Osteoblast (primary cell): ENCODE measurements at regions not wholly inside any gene's neighbourhood (a gene's known extent, or its start where the extent isn't known, plus 50 kb on each side); places are given as distances from the start of the nearest gene placed in this dataset.

Source experiments
- DNase-seq: peaks from one replicate; pipeline ENCODE4 v3.0.0; 2011; ENCODE audit warnings: low spot score, mixed read lengths; ENCODE audit not compliant: insufficient read length; ENCODE audit errors: missing footprints
- H2AFZ ChIP-seq: 2 replicates; pipeline ENCODE4 v1.6.0; 2011; ENCODE audit warnings: mild to moderate bottlenecking, low read length
- H3K27ac ChIP-seq: 2 replicates; pipeline ENCODE4 v1.5.1; 2011; ENCODE audit warnings: mild to moderate bottlenecking, low read depth, low read length, moderate library complexity
- H3K27me3 ChIP-seq: 2 replicates; pipeline ENCODE4 v1.6.0; 2012; ENCODE audit warnings: mild to moderate bottlenecking, control low read depth, inconsistent platforms, low read length, moderate library complexity; ENCODE audit not compliant: insufficient read depth
- H3K36me3 ChIP-seq: 2 replicates; pipeline ENCODE4 v1.5.1; 2011; ENCODE audit warnings: mild to moderate bottlenecking, low read length, control low read depth, moderate library complexity; ENCODE audit not compliant: insufficient read depth
- H3K4me1 ChIP-seq: 2 replicates; pipeline ENCODE4 v1.5.1; 2011; ENCODE audit warnings: mild to moderate bottlenecking, low read length, control low read depth, moderate library complexity; ENCODE audit not compliant: insufficient read depth
- H3K4me2 ChIP-seq: 2 replicates; pipeline ENCODE4 v1.6.0; 2011; ENCODE audit warnings: mild to moderate bottlenecking, low read length; ENCODE audit not compliant: insufficient read depth
- H3K4me3 ChIP-seq: fragments of 200-600 bp; sonication (generic); 3 replicates; pipeline ENCODE4 v1.5.1; 2012; ENCODE audit warnings: mild to moderate bottlenecking, low read length, inconsistent platforms; ENCODE audit not compliant: insufficient read depth
- H3K79me2 ChIP-seq: 2 replicates; pipeline ENCODE4 v1.6.0; 2012; ENCODE audit warnings: mild to moderate bottlenecking, low read length, control low read depth, inconsistent platforms; ENCODE audit not compliant: insufficient read depth
- H3K9me3 ChIP-seq: 2 replicates; pipeline ENCODE4 v1.5.1; 2011; ENCODE audit warnings: low read depth, low read length, control low read depth
- H4K20me1 ChIP-seq: 2 replicates; pipeline ENCODE4 v1.6.0; 2012; ENCODE audit warnings: mild to moderate bottlenecking, low read length, control low read depth; ENCODE audit not compliant: insufficient read depth
- TF ChIP-seq, protein P1 (sequence below): IDR thresholded peaks from 2 replicates; pipeline ENCODE4 v1.5.1; 2011; ENCODE audit warnings: mild to moderate bottlenecking, low read depth, low read length, moderate library complexity; ENCODE audit errors: extremely low read depth

DNA sequence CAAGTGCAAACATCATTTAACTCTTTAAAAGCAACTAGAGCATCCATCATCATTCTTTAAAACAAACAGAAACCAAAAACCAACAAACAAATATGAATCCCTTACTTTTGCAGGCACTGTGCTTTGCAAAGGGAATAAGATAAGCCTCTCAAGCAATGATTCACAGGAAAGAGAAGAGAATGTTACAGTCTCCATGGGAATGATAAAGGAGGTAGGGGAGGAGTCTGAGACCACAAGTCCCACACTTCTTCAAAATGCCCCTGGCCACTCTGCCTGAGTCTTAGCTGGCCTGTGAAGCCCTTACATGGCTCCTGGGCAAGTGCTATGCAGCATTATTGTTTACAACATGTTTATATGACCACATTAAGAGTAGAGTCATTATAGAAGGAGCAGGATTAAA lies 257.7 kb upstream of the MARCKS start:
- no peaks in the 10 kb centered on the region for H4K20me1 ChIP-seq
- H3K36me3 ChIP-seq: no peaks in the 10 kb centered on the region
- H3K4me1 ChIP-seq: peaks cover 24% of the 10 kb centered on the region
- no peak overlapping the region for H3K27ac ChIP-seq
- no peaks in the 10 kb centered on the region for H3K9me3 ChIP-seq
- DNase-seq: no peak
- H3K79me2 ChIP-seq: no peaks in the 10 kb centered on the region
- no peaks in the 10 kb centered on the region for H3K27me3 ChIP-seq
- TF ChIP-seq, protein P1, sequence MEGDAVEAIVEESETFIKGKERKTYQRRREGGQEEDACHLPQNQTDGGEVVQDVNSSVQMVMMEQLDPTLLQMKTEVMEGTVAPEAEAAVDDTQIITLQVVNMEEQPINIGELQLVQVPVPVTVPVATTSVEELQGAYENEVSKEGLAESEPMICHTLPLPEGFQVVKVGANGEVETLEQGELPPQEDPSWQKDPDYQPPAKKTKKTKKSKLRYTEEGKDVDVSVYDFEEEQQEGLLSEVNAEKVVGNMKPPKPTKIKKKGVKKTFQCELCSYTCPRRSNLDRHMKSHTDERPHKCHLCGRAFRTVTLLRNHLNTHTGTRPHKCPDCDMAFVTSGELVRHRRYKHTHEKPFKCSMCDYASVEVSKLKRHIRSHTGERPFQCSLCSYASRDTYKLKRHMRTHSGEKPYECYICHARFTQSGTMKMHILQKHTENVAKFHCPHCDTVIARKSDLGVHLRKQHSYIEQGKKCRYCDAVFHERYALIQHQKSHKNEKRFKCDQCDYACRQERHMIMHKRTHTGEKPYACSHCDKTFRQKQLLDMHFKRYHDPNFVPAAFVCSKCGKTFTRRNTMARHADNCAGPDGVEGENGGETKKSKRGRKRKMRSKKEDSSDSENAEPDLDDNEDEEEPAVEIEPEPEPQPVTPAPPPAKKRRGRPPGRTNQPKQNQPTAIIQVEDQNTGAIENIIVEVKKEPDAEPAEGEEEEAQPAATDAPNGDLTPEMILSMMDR: no peak
- no peak overlapping the region for H3K4me2 ChIP-seq
- no peak overlapping the region for H3K4me3 ChIP-seq
- no peak overlapping the region for H2AFZ ChIP-seq

DNA sequence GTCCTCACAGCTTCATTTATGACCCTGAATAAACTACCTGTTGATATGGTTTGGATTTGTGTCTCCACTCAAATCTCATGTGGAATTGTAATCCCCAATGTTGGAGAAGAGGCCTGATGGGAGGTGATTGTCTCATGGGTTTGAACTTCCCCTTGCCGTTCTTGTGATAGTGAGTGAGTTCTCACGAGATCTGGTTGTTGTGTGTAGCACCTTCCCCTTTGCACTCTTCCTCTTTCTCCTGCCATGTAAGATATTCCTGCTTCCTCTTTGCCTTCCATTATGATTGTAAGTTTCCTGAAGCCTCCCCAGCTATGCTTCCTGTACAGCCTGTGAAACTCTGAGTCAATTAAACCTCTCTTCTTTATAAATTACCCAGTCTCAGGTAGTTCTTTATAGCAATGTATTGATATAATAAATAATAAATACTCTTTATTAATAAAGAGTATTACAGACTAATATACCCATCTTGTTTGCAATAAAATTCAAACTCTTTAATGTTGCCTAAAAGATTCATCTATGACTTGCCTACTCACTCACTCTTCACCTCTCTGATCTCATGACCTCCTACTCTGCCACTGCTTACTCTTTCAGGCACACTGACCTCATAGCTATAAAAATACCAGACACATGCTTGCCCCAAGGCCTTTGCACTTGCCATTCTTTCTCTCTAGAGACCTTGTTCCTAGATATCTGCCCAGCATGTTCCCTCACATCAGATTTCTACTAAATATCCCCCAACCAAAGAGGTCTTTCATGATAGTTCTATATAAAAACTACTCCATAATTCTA lies 256.4 kb upstream of the MARCKS start:
- H3K4me2 ChIP-seq: no peak overlapping the region
- peaks cover 20% of the 10 kb centered on the region for H3K4me1 ChIP-seq
- H2AFZ ChIP-seq: no peak overlapping the region
- TF ChIP-seq, protein P1: no peak
- no peaks in the 10 kb centered on the region for H3K79me2 ChIP-seq
- no peaks in the 10 kb centered on the region for H4K20me1 ChIP-seq
- H3K36me3 ChIP-seq: no peaks in the 10 kb centered on the region
- no peak for DNase-seq
- no peak overlapping the region for H3K4me3 ChIP-seq
- no peaks in the 10 kb centered on the region for H3K9me3 ChIP-seq
- no peaks in the 10 kb centered on the region for H3K27me3 ChIP-seq
- no peak overlapping the region for H3K27ac ChIP-seq

DNA sequence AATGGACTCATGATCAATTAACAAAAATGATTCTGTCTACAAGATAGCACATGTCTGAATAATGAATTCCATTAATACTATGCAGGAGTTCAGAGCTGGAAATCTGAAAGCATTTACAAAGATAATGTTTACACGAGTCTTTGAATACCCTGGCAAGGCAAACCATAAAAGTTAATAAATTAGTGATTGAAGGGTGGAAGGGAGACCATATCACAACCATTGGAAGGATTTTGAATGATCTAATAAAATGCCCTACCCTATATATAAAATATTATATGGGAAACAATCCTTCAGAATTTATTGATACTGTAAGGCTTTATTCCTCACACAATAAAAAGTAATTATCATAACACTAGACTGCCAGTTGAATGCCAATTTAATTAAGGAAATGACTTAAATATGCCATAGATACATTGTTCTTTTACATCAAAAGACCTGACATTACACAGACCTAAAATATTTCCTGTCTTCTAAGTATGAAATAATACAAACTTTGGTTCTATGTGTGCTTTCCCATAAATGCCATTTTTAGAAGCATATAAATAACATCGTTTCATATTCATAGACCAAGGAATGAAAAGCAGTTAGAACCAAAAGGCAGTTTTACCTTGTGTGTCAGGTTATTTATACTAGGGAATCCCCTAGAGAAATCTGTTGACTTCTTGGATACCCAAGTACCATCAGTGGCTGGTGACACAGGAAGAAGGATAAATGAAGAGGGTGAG lies 249.2 kb upstream of the MARCKS start:
- Histone ChIP-seq H4K20me1 (no peaks in the 10 kb centered on the region), H2AFZ (no peak overlapping the region), H3K9me3 (no peaks in the 10 kb centered on the region), H3K4me1 (no peaks in the 10 kb centered on the region), H3K27ac (no peak overlapping the region), H3K27me3 (no peaks in the 10 kb centered on the region), H3K36me3 (no peaks in the 10 kb centered on the region), H3K4me2 (no peak overlapping the region), H3K4me3 (no peak overlapping the region), H3K79me2 (no peaks in the 10 kb centered on the region)
- no peak for DNase-seq
- TF ChIP-seq, protein P1: no peak

DNA sequence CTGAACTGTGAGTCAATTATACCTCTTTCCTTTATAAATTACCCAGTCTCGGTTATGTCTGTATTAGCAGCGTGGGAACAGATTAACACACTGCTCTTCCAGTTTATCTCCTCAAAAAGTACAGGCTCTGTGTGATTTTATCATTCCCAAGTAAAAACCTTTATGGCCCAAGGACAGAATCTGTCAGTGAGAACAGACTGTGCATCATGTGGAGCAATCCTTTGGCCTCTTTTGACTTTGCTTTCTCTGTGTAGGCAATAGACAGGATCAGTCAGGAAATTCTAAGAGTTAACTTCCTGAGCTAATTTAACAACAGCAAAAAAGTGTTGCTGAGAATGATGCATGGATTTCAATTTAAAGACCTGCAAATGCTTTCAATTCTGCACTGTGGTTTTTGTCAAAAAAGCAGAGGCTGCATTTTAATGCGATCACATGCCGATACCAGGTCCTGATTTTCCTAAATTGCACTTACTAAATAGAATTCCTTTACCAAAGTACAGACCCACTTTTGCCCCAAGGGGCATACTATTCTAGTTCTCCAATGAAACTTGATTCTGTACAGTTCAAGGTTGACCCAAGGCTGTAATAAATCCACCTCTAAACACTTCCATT lies 246.7 kb upstream of the MARCKS start:
- Histone ChIP-seq H3K79me2 (no peaks in the 10 kb centered on the region), H3K4me2 (no peak overlapping the region), H3K4me1 (no peaks in the 10 kb centered on the region), H2AFZ (no peak overlapping the region), H3K27ac (no peak overlapping the region), H4K20me1 (no peaks in the 10 kb centered on the region), H3K4me3 (no peak overlapping the region), H3K9me3 (no peaks in the 10 kb centered on the region), H3K36me3 (no peaks in the 10 kb centered on the region), H3K27me3 (no peaks in the 10 kb centered on the region)
- TF ChIP-seq, protein P1: no peak
- DNase-seq: no peak
